ENCODE measurements at regions not wholly inside any gene's neighbourhood (a gene's known extent, or its start where the extent isn't known, plus 50 kb on each side); places are given as distances from the start of the nearest gene placed in this dataset.
"Not testable (repeated sequence)": the region's sequence is repeated elsewhere in the genome, so short reads cannot be mapped to it uniquely, and the experiment has no call there.

GRCh38 chr16:50448981-50449380 lies 80.2 kb upstream of the BRD7 start:
- no peak for DNase-seq

GRCh38 chr16:50448522-50448921 lies 79.7 kb upstream of the BRD7 start:
- DNase-seq: no peak

GRCh38 chr16:50447386-50447785 lies 78.6 kb upstream of the BRD7 start:
- DNase-seq: not testable (repeated sequence)

- DNase-seq: no peak
Measured at GRCh38 chr16:50446861-50447260, 78.1 kb upstream of the BRD7 start.

- DNase-seq: no peak
Measured at GRCh38 chr16:50445621-50446555, 77.1 kb upstream of the BRD7 start.

GRCh38 chr16:50444526-50444925 lies 75.7 kb upstream of the BRD7 start:
- DNase-seq: no peak

- DNase-seq: no peak
Measured at GRCh38 chr16:50442221-50442620, 73.4 kb upstream of the BRD7 start.

- DNase-seq: no peak
Measured at GRCh38 chr16:50441486-50442157, 72.8 kb upstream of the BRD7 start.

- DNase-seq: no peak
Measured at GRCh38 chr16:50440991-50441390, 72.2 kb upstream of the BRD7 start.

GRCh38 chr16:50440531-50440930 lies 71.7 kb upstream of the BRD7 start:
- no peak for DNase-seq

GRCh38 chr16:50437769-50438437 lies 69.1 kb upstream of the BRD7 start:
- no peak for DNase-seq

- DNase-seq: no peak
Measured at GRCh38 chr16:50436271-50436670, 67.5 kb upstream of the BRD7 start.

- no peak for DNase-seq
Measured at GRCh38 chr16:50434872-50435478, 66.2 kb upstream of the BRD7 start.

- DNase-seq: no peak
Measured at GRCh38 chr16:50430076-50430475, 61.3 kb upstream of the BRD7 start.

GRCh38 chr16:50428742-50429141 lies 60.0 kb upstream of the BRD7 start:
- DNase-seq: no peak

GRCh38 chr16:50428116-50428515 lies 59.3 kb upstream of the BRD7 start:
- DNase-seq: no peak

GRCh38 chr16:50427107-50427506 lies 58.3 kb upstream of the BRD7 start:
- DNase-seq: no peak

- DNase-seq: no peak
Measured at GRCh38 chr16:50425648-50426047, 56.9 kb upstream of the BRD7 start.

- no peak for DNase-seq
Measured at GRCh38 chr16:50425044-50425443, 56.3 kb upstream of the BRD7 start.

- no peak for DNase-seq
Measured at GRCh38 chr16:50422926-50423325, 54.1 kb upstream of the BRD7 start.

GRCh38 chr16:50419116-50419515 lies 50.3 kb upstream of the BRD7 start:
- no peak for DNase-seq
